ENCODE measurements at regions not wholly inside any gene's neighbourhood (a gene's known extent, or its start where the extent isn't known, plus 50 kb on each side); places are given as distances from the start of the nearest gene placed in this dataset.

GRCh38 chr2:184532551-184532950 is 65.8 kb upstream of the ZNF804A start:
- no peak for DNase-seq
- in situ Hi-C loops (cut with HindIII; ENCODE audit: low pct_ligation_motif_present, low pct_unique_long_range_greater_than_20kb, low sequenced_read_pairs): no loop called here

- in situ Hi-C loops (cut with HindIII; ENCODE audit: low pct_ligation_motif_present, low pct_unique_long_range_greater_than_20kb, low sequenced_read_pairs): no loop called here
- DNase-seq: no peak
These were observed 63.3 kb upstream of the ZNF804A start for GRCh38 chr2:184534986-184535385.

GRCh38 chr2:184540246-184540789 is 58.0 kb upstream of the ZNF804A start:
- no peak for DNase-seq

GRCh38 chr2:184541591-184541990 is 56.7 kb upstream of the ZNF804A start:
- DNase-seq: no peak
- in situ Hi-C loops (cut with HindIII; ENCODE audit: low pct_ligation_motif_present, low pct_unique_long_range_greater_than_20kb, low sequenced_read_pairs): no loop called here

More at GRCh38 chr2:184540246-184540789, 58.0 kb upstream of the ZNF804A start:
- in situ Hi-C loops (cut with HindIII; ENCODE audit: low pct_ligation_motif_present, low pct_unique_long_range_greater_than_20kb, low sequenced_read_pairs): no loop called here

GRCh38 chr2:184543832-184544231 is 54.5 kb upstream of the ZNF804A start:
- no peak for DNase-seq
- in situ Hi-C loops (cut with HindIII; ENCODE audit: low pct_ligation_motif_present, low pct_unique_long_range_greater_than_20kb, low sequenced_read_pairs): no loop called here
